Suprapubic skin (tissue), 3 donors: ENCODE measurements at regions not wholly inside any gene's neighbourhood (a gene's known extent, or its start where the extent isn't known, plus 50 kb on each side); places are given as distances from the start of the nearest gene placed in this dataset.

ENCODE experiments used
- POLR2AphosphoS5 ChIP-seq, 3 donors: sonication (generic); formaldehyde crosslinking; IDR thresholded peaks; one replicate each; pipeline ENCODE4 v1.6.1; 2017; ENCODE audit warnings: antibody characterized with exemption in 3 of 3
- TF ChIP-seq, protein P1 (sequence below), 2 donors: fragments of 200-600 bp in 1 of 2; fragments of 450-650 bp in 1 of 2; sonication (generic) in 1 of 2; IDR thresholded peaks; one replicate each; pipeline ENCODE4 v1.5.1; 2016 to 2019; ENCODE audit warnings: antibody characterized with exemption in 2 of 2, mild to moderate bottlenecking in 1 of 2, moderate library complexity in 1 of 2

DNA sequence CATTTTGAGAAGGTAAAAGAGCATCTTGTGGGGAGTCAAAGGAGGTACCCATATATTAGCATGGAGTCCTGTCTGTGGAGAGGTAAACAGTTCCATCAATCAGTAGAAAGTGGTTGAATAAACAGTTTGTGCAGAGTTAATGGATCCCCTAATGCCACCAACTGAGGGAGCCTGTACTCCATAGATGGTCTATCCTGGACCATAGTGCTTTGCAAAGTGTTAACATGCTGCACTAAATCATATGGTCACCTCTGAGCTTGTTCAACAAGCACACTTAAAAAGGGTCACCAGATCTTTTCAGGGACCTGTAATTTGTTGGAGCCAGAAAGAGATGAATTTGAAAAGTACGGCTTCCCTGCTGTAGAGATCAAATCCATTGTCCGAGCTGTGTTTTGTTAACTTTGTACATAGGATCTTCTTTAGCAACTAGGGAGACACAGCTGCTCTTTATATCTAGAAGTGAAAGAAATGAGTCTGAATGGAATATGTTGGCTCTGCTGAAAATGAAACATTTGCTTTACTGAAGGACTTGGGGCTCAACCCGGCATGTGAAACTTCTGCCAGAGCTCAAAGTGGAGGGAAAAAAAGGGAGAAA is 366.4 kb downstream of the ETNK1 start:
- TF ChIP-seq, protein P1, sequence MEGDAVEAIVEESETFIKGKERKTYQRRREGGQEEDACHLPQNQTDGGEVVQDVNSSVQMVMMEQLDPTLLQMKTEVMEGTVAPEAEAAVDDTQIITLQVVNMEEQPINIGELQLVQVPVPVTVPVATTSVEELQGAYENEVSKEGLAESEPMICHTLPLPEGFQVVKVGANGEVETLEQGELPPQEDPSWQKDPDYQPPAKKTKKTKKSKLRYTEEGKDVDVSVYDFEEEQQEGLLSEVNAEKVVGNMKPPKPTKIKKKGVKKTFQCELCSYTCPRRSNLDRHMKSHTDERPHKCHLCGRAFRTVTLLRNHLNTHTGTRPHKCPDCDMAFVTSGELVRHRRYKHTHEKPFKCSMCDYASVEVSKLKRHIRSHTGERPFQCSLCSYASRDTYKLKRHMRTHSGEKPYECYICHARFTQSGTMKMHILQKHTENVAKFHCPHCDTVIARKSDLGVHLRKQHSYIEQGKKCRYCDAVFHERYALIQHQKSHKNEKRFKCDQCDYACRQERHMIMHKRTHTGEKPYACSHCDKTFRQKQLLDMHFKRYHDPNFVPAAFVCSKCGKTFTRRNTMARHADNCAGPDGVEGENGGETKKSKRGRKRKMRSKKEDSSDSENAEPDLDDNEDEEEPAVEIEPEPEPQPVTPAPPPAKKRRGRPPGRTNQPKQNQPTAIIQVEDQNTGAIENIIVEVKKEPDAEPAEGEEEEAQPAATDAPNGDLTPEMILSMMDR (IDR thresholded peaks at IDR 0.05): no peak
- no peak for TF ChIP-seq POLR2AphosphoS5 (IDR thresholded peaks at IDR 0.05)
